HG03342 (cell line): ENCODE measurements at regions not wholly inside any gene's neighbourhood (a gene's known extent, or its start where the extent isn't known, plus 50 kb on each side); places are given as distances from the start of the nearest gene placed in this dataset.

ENCODE experiments used
- ATAC-seq: cut with Tn5 transposase; IDR thresholded peaks from one replicate; pipeline ENCODE4 v1.9.1; 2021; ENCODE audit warnings: mild to moderate bottlenecking, moderate library complexity; ENCODE audit not compliant: unreplicated experiment

GRCh38 chr2:128368437-128369107, 49.9 kb upstream of the HS6ST1 start:
- ATAC-seq, result no peak

- no peak for ATAC-seq
Measured at GRCh38 chr2:128369108-128369555, 50.5 kb upstream of the HS6ST1 start.

DNA sequence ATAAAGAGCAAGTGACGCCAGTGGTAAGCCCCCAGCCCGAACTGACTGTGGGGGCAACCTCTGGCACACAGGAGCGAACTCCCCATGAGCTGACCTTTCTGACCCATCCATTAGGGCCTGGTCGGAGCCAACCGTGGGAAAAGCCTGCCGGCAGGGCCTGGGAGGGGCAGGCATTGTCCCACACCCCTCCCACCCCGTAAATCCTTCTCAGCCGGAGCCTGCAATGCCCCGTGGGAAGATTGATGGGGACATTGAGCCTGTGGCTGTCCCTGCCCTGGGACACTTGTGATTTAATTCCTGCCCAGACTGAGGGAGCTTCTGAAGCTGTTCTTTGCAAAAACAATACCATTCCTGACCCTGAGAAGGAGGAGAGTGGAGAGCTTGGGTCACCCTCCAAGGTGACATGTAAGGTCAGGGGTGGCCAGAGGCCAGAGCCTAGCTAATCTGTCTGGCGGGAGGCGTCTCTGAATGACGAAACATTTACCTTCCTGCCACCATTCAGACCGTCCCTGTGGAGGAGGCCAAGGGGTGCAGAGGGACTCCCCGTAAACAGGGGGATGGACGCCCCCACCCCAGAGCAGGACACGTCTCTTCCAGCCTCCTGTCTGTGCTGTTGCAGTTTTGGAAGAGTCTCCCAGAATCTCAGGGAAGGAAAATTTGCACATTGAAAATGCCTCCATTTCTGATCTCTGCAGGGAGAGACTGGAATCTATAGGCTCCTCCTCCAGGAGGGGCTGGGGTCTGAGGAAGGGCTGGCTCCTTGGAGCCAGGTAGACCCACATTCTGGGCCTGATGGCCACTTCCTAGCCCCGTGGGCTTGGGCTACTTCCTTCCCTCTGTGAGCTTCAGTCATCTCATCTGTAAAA, 51.2 kb upstream of the HS6ST1 start:
- no peak for ATAC-seq

DNA sequence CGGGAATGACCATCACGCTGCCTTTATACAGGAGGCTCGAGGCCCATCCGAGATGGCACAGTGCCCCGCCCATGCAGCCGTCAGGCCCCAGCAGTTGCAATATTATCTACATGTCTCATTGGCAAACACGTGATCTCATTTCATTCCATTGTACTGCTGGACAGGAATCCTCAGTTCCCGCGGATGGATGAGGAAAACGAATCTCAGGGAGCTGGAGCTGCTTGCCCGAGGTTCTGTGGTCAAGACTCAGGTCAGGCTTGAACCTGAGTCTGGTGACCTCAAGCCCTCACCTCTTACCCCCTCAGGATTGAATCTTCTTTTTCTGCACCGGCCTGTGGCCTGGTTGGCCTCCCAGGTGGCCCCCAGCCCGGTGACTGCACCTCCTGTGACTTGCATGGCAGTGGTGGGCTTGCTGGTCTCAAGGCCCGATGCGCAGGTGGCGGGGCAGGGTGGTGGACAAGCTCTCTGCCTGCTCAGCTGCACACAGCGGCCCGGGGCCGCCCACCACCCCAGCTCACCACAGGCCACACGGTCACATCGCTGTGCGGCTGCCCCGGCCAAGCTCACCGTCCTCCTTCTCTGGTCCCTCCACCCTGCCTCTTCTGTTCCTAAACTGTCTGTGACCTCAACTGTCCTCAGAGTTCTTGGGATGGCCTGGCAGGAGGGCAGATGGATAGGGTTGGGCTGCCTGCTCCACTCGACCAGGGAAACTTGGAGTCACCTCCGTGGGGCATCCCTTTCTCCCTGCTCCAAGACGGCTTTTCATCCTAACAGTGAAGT, 52.0 kb upstream of the HS6ST1 start:
- no peak for ATAC-seq

DNA sequence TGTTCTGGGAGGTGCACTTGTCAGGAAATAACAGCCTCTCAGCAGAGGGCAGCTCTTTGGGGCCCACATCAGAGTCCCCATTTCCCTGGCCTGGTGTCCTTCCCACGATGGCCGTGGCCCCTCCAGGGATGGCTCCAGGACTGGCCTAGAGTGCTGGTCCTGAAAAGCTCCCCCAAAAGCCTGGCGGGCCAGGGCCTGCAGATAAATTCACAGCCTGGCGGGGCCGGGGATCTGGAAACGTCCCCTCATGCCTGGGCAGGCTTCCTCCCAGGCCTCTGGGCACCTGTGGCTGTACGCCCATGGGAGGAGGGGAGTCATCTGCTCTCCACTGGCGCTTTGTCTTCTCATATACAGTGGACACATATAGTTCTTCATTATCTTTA, 52.6 kb upstream of the HS6ST1 start:
- ATAC-seq, result no peak

- ATAC-seq, result no peak
Measured at GRCh38 chr2:128371648-128372345, 53.1 kb upstream of the HS6ST1 start.

- no peak for ATAC-seq
Measured at GRCh38 chr2:128372621-128373341, 54.1 kb upstream of the HS6ST1 start.

DNA sequence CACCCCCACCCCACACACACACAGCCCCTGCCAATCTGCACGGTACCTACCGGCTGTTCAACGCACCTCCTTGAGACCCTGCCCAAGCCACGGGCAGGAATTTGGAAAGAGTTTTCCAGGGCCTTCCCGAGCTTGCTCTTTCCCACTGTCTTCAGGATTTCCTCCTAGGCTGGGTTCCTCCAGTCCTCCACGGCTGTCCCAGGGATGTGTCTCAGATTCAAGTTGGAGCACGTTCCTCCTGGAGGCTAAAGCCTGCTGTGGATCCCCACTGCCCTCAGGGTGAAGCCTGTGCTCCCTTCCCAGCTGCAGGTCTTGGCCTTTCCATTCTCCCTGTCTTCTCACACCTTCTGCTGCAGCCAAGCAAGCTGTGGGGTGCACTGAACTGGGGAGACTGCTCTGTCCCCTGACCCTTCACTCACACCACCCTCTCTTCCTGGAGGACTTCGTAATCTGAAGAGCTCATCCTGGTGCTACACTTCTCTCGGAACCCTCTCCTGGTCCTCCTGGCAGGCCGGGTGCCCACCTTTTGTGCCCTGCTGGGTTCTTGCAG, 54.9 kb upstream of the HS6ST1 start:
- ATAC-seq, result no peak

DNA sequence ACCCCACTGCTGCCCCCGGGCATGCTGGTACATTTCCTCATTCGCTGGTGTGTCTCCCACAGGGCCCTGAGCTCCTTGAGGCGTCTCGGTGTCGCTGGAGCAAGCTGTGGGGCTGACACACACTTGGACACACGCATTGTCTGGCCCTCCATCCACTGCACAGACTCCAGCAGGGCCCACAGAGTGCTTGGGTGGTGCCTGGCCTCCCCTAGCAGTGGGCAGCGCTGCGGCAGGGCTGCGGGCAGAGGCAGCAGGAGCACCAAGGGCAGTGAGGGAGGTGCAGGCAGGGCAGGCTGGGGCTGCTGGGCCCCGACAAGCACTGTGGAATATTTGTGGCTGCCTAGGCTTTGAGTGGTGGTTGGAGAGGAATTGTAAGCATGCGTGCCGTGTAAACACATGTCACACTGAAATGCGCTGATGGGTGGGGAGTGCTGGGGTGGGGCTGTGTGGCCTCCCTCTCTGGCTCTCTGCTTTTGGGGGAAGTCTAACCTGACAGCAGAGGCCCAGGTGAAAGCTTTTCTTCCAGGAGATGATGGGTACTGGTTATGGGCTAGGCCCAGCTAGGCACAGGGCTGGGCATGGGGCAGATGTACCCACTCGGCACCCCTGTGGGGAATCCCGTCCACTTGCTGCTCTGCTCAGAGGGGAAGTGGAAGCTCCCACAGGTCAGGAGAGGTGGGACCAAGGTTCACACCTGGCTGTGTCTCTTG, 55.5 kb upstream of the HS6ST1 start:
- no peak for ATAC-seq

GRCh38 chr2:128374711-128375413, 56.2 kb upstream of the HS6ST1 start:
- ATAC-seq, result no peak

DNA sequence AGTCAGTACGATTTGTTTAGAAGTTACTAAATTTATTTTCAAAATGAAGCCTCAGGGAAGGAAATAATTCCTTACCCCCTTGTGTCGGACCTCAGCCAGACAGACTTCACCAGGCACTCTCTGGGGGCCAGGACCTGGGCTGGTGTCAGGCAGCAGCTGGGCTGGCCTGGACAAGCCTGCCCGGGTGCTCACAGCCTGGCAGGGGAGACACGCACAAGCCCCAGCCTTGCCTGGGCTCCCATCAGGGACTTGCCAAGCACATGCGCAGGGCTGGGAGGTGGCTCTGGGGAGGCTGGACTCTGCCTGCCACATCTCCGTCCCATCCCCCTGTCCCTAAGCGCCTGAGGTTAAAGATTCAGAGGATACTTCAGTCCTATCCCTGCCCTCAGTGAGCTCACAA, 56.8 kb upstream of the HS6ST1 start:
- no peak for ATAC-seq

DNA sequence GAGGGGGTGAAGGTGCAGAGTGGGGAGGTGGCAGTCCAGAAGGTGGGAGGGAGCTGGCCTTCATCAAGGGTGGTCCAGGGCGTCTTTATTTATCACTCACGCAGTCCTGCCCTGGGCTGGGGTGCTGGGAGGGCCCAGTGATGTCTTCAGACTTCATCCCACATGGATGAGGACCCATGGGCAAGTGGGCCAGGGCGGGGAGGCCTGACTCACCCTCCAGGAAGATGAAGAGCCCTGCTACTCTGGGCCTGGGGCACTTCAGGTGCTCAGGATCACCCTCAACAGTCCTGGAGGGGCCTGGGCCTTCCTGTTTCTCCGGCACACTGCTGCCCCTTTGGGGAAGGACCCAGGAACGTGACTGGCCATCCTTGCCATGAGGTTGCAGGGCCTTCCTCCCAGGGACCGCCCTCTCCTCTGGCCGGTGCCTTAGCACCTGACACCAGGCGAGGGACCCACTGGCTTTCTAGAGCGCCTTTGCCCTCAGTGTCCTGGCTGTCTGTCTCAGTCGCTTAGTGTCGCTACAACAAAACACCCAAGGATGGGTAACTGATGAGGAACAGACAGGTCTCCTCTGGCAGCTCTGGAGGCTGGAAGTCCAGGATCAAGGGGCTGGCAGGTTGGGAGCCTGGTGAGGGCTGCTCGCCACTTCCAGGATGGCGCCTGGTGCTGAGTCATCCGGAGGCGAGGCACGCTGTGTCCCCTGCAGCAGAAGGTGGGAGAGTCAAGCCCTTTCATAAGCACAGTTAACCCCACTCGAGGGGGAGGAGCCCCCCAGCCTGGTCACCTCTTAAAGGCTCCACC, 57.8 kb upstream of the HS6ST1 start:
- no peak for ATAC-seq

DNA sequence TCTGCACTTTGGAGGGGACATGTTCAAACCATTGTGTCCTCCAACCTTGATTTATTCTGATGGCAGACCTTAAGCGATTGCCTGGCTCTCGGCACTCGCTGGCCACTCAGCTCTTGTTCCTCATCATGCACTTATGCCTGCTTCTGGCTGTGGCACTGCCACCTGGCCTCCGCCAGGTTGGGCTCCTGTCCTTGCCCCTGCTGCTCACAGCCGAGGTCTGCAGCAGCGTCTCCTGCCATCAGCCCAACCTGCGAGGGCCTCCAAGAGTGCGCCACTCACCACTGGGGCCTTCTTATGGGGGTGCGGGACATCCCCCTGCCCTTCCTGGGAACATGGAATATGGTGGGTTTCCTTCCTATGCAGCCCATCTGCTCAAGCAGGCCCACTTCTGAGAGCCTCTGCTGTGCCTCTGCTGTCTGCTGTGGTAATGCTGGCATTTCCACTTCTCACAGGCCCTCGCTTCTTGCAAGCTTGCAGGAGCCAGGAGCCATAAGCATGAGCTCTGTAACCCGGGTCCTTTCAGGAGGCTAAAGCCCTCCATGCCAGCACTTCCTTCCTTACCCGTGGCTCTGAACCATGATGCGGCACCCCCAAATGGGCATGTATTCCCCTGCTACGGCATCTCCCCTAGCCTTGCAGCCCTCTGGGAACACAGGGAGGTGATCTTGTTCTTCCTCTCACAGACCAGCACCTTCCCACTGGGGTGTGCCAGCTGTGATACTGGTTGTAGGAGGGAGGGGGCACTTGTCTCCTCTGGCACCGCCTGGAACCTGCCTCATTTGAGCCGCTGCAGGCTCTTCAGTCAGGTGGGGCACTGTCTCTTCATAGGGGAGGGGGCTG, 58.6 kb upstream of the HS6ST1 start:
- ATAC-seq, result no peak

DNA sequence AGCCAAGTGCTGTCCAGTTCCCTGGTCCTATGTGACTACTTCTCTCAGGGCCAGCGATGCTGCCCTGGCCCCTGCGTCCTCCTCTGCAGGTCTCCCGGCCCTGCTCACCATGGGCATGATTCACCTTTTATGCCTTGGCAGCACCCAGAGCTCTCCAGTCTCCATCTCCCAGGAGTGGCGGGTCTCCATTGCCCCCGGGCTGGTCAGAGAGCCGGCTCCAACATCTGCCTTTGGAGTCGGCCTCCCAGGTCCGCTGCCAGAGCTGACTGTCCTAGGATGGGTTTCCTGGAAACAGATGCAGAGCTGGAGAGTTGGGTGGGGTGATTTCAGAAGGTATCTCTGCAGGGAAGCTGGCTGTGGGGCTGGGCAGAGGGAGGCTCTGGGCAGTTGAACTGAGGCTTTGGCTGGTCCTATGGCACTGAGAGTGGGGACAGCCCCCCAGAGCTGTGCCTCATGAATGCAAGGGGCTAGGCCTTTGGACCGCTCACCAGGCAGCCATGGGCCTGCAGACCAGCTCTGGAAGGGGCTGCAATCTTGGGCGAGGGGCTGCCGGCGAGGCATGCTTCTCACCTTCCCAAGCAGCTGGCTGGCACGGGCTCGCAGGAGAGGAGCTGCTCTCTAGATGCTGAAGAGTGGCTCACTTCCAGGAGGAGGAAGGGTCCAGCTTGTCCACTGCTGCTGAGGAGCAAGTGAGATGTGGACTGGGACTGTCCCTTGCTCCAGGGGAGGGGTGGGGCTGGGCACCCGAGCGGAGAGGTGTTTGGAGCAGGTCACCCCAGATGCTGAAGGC, 59.8 kb upstream of the HS6ST1 start:
- ATAC-seq, result no peak

DNA sequence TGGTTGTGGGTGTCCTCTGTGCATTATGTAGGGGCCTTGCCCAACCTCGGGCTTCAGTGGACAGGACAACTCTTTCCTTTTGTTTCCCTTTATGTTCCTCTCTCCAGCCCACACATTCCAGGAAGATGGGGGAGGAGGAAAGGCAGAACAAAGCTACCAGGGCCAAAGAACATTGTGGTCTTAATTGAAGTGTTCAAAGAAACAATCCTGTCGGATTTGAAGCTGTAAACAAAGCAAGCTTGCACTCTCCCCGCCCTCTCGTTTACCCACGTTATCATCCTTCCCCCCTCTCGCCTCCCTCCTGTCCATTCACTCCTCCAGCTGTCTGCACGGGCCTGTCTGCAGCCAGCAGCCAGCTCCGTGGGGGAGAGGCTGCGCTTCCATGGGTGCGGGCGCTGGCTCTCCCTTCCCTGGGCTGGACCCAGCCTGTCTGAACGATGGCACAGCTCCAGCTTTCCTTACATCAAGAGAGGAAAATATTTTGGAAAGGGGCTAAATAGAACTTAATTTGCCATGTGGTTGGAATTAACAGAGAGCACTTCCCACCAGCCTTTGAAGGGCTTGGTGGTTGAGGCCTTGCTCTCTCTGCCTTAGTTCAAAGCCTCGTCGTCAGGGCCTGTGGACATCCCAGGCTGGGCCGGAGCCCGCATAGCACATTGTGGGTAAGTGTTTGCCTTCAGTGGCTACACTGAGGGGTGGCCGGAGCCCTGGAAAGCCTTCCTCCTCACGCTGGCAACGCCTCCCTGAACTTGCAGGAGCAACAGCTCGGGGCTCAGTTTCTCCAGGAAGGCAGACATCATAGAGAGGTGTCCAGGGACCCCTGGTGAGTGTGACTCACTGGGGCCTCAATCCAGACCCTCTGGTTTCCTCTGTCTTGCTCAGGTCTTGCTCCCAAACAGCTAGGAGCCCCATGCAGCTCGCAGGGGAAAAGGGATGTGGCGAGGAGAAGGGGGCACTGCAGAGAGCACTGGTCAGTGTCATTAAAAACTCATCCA, 60.6 kb upstream of the HS6ST1 start:
- ATAC-seq, result no peak
